Cerebellar nuclear complex (tissue), 1 donor: ENCODE measurements at regions not wholly inside any gene's neighbourhood (a gene's known extent, or its start where the extent isn't known, plus 50 kb on each side); places are given as distances from the start of the nearest gene placed in this dataset.

Experiments
- DNase-seq, 2 experiments: peaks; one replicate each; lab custom pipeline; 2025; lab: John Stamatoyannopoulos, UW

GRCh38 chr16:51474414-51475091 lies 323.5 kb upstream of the SALL1 start:
- no peak for DNase-seq

GRCh38 chr16:51473091-51473490 lies 322.0 kb upstream of the SALL1 start:
- no peak for DNase-seq

GRCh38 chr16:51470492-51470891 lies 319.4 kb upstream of the SALL1 start:
- DNase-seq, result no peak

GRCh38 chr16:51464996-51465395 lies 313.9 kb upstream of the SALL1 start:
- no peak for DNase-seq

GRCh38 chr16:51461255-51461654 lies 310.2 kb upstream of the SALL1 start:
- DNase-seq, result no peak

GRCh38 chr16:51458356-51459140 lies 307.5 kb upstream of the SALL1 start:
- no peak for DNase-seq

- no peak for DNase-seq
Observed at GRCh38 chr16:51457775-51458174, 306.7 kb upstream of the SALL1 start.

GRCh38 chr16:51455398-51455797 lies 304.3 kb upstream of the SALL1 start:
- DNase-seq, result no peak

- no peak for DNase-seq
Observed at GRCh38 chr16:51453251-51453650, 302.2 kb upstream of the SALL1 start.

- no peak for DNase-seq
Observed at GRCh38 chr16:51450909-51451308, 299.8 kb upstream of the SALL1 start.

- no peak for DNase-seq
Observed at GRCh38 chr16:51450376-51450775, 299.3 kb upstream of the SALL1 start.

- DNase-seq, result no peak
Observed at GRCh38 chr16:51449441-51449840, 298.4 kb upstream of the SALL1 start.

- no peak for DNase-seq
Observed at GRCh38 chr16:51445250-51445649, 294.2 kb upstream of the SALL1 start.

- DNase-seq, result no peak
Observed at GRCh38 chr16:51443934-51444333, 292.9 kb upstream of the SALL1 start.

GRCh38 chr16:51442141-51442870 lies 291.2 kb upstream of the SALL1 start:
- no peak for DNase-seq

GRCh38 chr16:51440131-51440889 lies 289.2 kb upstream of the SALL1 start:
- no peak for DNase-seq

- DNase-seq, result no peak
Observed at GRCh38 chr16:51439271-51439670, 288.2 kb upstream of the SALL1 start.

- no peak for DNase-seq
Observed at GRCh38 chr16:51436742-51437141, 285.7 kb upstream of the SALL1 start.

- no peak for DNase-seq
Observed at GRCh38 chr16:51434567-51435198, 283.6 kb upstream of the SALL1 start.

- no peak for DNase-seq
Observed at GRCh38 chr16:51433599-51433998, 282.5 kb upstream of the SALL1 start.

- no peak for DNase-seq
Observed at GRCh38 chr16:51431517-51432241, 280.6 kb upstream of the SALL1 start.
